T-helper 22 cell (primary cell): ENCODE measurements at regions not wholly inside any gene's neighbourhood (a gene's known extent, or its start where the extent isn't known, plus 50 kb on each side); places are given as distances from the start of the nearest gene placed in this dataset.

ENCODE experiments used
- DNase-seq: peaks from one replicate; pipeline ENCODE4 v3.0.0-alpha.2; 2020; ENCODE audit warnings: low read depth

DNA sequence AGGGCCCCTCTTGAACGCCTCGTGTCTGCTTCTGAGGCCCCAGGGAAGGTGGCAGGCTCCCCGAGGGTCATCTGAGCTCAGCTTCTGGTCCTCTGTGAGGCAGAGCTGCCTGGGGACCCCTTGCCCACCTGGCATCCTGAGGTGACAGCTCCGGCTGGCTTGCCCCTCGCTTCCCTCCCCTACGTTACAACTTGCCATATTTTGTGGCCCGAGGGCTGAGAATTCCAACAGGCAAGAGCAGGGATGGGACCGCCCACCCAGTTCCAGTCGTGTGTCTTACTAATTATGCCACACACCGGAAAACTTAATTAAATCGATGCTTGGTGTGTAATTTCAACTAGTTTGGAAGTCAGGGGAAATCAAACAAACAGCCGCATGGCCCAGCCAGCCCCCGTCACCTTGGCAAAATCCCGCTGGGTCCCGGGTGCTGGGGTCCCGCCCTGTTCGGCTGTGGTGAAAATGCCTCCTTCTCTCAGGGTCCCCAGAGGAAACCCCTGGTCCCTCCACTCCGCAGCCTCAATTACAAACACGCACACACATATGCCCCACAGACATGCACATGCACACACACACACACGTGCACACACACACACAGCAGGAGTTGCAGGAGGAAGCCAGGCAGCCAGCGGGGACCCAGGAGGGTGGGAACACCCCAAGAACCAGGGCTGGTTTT, 221.0 kb upstream of the IER5L start:
- DNase-seq, result no peak

DNA sequence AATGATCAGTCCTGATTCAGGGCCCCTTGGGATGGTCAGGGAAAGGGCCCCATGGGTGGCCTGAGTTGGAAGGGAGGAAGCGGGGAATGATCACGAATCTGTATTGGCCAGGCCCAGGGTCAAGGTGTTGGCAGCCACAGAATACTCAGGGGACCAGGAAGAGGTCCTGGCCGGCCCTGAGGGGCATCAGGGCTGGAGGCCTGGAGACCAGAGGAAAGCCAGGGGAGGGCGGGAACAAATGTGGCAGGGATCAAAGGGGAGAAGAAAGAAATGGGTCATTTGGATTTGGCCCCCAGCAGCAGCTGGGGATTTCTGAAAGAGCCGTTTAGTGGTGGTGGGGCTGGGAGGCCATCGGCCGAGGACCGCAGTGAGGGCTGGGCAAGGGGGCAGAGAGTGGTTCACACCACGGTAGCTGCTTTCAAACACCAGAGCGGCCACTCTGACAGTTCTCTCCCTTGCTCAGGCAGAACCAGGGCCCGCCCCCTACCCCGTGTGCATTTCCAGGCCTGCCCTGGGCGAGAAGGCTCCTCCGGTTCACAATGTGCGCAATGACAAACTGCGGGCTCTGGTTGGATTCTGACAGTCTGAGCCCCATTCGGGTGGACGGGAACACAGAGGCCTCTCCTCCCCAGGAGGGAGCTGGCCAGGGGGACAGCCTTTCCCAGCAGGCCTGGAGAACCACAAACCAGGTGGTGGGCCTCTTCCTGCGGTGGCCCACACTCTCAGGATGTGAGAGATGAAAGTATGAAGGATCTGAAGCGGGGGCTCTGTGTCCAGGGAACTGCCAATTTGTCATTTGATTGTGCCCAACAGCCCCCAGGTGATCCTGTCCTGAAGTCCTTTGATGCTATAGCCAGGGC, 220.3 kb upstream of the IER5L start:
- DNase-seq, result no peak

DNA sequence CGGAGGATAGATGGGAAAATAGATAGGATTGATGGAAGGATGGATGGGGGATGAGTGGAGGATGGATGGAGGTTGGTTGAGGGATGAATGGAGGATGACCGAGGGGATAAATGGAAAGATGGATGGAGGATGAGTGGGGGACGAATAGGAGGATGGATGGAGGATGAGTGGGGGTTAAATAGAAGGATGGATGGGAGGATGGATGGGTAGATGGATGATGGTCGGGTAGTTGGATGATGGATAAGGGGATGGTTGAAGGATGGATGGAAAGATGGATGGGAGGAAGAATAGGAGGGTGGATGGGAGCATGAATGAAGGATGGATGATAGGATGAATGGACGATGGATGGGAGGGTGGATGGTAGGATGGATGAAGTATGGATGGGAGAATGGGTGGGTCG, 219.3 kb upstream of the IER5L start:
- no peak for DNase-seq

DNA sequence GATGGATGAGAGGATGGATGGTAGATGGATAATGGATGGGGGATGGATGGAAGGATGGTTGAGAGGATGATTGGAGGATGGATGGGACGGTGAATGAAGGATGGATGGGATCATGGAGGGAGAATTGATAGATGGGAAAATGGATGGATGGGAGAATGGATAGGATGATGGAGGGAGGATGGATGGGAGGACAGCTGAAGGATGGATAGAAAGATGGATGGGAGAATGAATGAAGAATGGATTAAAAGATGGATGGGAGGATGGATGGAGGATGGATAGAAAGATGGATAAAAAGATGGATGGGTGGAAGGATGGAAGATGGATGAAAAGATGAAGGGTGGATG, 218.3 kb upstream of the IER5L start:
- DNase-seq, result no peak

DNA sequence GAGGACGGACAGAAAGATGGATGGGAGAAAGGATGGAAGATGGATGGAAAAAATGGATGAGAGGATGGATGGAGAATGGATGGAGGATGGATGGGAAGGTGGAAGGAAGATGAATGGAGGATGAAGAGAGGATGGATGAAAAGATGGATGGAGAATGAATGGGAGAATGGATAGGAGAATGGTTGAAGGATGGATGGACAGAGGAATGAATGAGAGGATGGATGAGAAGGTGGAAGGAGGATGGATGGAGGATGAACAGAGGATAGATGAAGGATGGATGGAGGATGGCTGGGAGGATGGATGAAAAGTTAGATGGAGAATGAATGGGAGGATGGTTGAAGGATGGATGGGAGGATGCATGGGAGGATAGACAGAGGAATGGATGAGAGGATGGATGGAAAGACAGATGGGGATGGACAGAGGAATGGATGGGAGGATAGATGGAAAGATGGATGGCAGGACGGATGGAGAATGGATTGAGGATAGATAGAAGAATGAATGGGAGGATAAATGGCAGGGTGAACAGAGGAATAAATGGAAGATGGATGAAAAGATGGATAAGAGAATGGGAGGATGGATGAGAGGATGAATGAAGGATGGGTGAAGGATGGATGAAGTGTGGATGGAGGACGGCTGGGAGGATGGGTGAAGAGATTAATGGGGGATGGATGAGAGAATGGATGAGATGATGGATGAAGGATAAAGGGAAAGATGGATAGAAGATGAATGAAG, 217.7 kb upstream of the IER5L start:
- no peak for DNase-seq

DNA sequence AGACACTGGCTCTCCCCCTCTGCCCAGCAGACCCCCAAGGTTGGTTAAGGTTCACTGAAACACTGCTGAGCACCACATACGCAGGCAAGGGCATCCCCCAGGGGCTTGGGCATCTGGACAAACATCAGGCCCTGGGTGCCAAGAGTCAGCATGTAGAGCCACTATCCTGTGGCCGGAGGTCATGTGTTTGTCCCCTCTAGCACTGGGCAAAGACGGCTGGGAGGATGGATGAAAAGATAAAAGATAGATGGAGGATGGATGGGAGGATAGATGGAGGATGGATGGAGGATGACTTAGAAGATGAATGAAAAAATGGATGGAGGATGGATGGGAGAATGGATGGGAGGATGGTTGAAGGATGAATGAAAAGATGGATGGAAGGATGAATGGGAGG, 216.8 kb upstream of the IER5L start:
- DNase-seq, result no peak

DNA sequence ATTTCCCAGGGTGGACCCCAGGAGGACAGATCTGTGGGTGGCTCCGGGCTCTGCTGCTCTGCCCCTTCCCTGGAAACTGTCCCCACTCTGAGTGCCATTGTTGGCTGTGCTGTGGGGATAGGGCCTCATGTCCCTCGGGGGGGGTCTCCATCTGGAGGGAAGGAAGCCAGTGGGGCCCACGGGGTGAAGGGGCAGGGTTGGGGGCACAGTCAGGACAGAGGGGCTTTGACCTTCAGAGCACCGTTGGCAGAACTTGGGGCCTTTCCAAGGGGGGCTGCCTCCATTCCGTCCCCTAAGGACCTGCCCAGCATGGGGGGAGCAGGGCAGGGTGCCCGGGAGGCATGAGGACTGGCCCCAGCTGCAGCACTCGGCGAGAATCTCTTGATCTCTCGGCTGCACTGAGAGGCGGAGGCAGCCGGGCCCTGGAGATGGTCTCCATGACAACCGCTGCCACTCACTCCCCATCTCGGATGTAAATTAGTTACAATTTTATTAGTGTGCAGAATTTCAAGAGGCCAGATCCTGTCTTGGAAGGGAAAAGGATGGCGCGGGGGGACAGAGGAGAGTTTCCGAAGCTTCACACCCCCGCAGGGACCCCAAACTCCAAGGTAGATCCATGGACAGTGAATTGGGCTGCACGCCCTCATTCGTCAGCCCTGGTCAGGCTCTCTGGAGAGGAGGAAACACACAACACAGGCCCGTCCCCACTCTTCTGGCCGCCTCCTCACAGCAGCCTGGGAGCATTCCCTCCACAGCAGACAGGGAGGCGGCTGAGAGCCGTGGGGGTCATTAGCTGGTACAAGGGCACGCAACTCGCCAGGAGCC, 216.2 kb upstream of the IER5L start:
- DNase-seq, result no peak

DNA sequence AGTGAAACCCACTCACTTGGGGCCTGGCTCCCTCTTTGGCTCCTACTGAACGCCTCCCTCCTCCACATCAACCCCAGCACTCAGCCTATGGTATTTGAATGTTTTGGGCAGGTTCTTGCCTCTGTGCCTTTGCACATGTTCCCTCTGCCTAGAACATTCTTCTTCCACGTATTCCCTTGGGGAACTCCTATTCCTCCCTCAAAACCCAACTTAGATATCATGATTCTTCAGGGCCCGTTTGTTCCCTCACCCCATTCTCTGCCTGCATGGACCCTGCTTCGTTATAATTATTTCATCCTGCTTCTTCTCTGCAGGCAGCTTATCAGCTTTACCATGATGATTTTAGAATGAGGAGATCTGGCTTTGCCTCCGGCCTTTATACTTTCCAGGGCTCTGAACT, 215.0 kb upstream of the IER5L start:
- DNase-seq, result no peak

DNA sequence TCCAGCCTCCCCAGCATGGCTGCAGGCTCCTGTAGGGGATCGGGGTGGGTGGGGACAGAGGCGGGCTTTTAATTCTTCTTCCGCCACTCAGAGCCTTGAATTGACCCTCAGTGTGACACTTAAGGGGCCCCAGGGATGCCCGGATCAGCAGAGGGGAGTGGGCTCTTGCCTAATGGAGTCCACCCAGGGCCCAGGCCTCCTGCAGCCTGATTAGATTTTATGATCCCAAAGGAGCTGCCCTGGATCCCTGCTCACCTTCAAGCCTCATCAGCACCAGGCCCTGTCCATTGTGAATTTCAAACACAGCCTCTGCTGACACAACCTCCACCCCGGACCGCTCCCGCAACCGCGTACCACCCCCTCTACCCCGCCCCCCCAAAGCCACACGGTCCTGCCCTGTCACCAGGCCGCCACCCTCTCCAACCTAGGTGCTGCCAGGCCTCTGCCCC, 214.1 kb upstream of the IER5L start:
- DNase-seq, result no peak

DNA sequence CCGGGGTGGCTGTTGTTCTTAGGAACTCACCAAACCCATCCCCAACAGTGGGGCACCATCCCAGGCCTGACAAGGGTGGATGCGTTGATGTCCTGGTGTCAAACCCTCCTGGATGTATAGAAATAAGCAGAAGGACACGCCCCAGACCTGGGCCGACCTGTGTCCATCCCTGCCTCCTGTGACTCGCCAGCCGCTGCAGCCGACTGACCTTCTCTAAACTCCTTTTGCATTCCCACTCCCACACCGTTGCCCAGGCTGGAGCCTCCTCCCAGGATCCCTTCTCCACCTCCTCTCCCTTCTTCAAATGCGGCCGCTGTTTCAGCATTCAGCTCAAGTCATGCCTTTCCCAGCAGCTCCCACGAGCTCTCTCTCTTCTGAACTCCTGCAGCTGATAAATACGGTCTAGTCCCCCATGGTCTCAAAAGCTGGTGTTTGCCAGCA, 213.2 kb upstream of the IER5L start:
- DNase-seq, result no peak

DNA sequence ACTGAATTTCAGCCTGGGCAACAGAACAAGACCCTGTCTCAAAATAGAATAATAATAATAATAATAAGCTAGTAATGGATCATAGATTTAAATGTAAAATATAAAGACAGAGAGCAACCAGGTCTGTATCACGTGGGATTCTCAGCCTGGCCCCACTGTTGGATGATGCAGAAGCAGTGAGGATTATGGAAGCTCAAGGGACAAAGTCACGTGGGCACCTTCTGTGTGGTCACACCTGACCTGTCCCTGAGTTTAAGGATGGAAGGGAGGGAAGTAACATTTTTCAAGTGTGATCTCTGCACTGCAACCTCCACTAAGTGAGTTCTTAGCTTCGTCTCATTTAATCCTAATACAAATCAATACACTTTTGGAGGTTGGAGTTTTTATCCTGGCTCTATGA, 212.5 kb upstream of the IER5L start:
- DNase-seq, result no peak

DNA sequence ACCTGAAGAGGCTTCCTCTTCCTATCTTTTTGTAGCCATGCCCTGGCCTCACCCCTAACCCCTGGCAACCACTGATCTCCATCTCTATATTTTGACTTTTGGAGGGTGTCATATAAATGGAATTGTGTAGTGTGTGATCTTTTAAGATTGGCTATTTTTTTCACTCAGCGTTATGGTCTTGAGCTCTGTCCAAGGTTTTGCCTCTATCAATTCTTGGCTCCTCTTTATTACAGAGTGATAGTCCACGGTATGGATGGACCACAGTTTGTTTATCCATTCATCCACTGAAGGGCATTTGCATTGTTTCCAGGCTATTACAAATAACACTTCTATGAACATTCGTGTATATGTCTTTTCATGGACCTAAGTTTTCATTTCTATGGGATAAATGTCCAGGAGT, 209.8 kb upstream of the IER5L start:
- DNase-seq, result no peak

DNA sequence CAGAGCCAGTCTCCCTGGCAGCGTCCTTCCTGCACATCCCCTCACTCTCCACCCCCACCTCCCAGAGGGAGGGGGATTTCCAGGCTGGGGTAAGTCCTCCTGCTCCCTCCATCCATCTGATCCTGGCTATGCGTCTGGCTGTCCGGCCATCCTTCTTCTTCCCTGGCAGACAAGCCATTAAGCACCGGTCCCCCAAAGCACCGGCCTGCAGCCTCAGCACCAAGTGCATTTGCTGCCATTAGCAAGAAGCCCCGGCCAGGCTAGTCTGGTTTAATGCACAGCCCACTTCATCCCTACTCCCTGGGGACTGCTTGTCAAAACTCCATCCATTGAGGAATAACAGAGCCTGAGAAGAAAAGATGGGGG, 208.7 kb upstream of the IER5L start:
- no peak for DNase-seq

DNA sequence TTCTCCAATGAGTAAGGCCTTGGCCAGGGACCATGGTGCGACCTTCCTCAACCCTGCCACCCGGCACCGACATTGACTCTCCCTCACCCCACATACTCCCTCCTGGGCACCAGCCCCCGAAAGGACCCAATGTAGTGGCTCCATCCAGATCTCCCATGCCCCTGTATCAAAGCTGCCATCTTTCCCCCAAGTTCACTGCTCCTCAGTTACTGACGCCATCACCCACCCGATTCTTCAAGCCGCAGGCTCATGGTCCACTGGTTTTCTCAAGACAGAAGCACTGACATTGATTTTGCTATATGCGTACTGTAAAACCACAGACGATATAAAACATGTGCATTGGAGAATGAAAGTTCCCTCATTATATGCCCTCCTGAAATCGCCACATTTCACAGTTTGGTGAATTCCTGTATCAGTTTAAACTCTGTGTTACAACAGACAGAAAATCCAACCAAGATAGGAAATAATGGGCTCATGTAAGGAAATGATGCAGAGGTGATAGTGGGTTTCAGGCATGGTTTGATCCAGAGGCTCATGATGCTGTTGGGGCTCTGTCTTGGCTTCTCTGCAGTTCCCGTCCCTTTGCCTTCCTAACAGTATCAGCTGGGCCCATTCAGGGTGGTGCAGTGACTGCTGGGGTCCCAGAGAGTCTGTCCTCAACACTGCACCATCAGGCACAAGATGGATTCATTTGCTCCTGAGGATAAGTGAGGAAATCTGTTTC, 207.3 kb upstream of the IER5L start:
- no peak for DNase-seq

DNA sequence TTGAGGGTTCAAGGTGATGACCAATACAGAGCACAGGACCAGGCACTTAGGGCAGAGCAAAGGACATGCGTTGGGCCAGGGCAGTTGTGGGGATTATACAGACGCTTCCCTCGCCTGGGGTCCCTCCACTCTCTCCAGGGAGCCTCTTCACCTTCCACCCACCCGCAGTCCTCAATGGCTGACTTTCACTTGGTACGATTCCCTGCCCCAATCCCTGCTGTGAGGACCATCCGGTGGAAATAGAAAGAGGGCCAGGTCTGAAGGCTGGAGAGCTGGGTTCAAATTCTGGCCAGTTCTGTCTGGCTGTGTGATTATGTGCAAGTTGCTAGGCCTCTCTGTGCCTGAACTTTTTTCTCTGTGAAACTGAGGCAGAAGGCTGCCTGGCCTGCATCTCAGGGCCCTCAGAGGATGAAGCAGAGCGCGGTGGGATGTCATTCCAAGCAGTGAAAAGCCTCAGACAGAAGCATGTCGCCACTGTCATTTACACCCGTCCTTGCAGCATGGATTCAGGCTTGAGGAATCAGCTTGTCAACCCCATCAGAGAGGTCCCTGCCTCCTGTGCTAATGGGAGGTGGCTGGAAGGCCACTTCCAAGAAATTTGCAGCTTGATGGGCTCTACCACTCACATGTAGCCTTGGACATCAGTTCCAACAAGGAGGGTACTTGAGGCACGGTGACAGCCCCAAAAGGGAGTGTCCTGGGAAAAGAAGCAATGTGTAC, 206.6 kb upstream of the IER5L start:
- no peak for DNase-seq

DNA sequence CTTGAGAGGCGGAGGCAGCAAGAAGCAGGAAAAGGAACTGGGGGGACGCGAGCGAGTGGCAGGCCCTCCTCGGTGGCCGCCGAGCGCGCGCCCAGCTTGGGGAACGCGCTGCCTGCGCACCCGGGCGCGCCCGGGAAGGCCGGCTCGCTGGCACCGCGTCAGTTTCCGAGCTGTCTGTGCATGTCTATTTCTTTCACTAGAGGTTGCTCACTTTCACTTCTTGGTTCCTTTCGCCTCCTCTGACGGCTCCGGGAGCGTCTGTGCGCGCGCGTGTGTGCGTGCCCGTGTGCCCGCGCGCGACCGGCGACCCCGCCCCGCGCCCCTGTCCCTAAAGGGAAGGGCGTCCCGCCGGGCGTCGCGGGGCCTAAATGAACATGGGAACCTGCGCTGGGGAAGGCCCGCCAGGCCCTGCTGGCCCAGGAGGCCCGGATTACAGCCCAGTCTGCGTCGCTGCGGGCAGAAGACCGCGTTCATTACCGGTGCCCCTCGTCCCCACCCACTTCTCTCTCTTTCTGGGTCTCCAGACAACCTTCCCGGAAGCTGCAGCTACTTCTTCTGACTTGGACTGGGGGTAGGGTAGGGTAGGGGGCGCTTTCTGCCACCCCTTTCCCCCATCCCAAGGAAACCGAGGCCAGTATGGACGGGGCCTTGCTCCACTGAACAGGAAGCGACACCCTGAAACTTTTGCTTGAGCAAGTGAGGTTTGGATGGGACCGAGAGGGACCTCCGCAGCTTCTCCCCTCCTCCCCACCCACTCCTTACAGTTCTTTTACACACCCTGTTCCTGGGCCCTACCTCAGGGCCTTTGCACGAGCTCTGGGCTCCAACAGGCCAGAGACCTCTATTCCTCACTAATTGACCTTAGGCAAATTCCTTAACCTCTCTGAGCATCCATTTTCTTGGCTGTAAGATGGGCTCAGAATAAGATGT, 205.8 kb upstream of the IER5L start:
- peak; percentile 27 for DNase-seq

DNA sequence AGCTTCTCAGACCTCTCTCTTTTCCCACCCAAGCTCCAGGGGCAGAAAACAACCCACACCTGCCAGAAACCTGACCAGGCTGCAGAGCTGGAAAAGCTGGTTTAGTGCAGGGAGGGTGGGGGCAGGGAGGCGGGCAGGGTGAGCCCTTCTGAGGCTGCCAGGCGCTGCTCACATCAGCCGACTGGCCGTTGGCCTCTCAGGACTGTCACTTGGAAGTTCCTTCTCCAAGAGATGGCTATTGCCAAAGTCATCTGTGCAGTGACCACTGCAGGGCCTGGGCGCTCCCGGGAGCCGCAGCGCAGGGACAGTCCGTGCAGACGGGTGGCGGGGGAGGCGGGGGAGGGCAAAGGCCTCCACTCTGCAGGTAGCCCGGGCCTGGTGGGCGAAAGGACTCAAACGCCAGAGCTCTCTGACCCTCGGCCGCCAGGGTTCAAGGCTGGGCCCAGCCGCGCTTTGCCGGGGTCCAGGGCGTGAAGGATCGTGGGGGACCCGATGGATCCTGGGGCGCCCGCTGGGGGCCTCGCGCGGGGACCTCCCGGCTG, 205.0 kb upstream of the IER5L start:
- DNase-seq, result no peak

DNA sequence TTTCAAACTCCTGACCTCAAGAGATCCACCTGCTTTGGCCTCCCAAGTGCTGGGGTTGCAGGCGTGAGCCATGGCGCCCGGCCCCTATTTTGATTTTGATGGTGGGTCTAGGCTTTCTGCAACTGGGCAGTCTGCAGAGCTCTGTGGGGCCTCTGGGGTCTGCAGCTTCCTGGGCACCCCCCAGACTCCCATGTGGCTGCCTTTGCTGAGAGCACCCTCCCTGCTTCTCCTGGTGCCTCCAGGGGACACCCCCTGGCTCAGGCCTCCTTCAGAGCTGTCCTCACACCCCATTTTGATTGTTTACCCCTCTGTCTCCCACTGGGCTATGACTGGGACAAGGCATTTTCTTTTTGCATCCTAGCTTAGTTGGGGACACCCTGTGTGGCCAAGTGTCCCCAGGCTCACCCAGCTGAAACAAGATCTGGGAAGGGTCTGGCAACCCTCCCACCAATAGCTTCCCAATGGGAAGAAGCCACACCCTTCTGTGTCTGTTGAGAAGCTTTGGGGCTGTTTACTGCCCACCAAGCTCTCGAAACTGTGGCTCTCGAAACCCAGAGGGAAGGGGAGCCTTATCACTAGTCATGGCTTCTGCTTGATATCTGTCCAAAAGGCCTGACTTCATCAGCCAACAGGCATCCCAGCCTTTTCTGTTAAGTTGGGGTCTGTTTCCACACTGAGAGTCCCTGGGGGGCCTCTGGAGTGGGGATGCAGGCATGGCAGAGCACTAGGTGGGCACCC, 204.4 kb upstream of the IER5L start:
- no peak for DNase-seq

DNA sequence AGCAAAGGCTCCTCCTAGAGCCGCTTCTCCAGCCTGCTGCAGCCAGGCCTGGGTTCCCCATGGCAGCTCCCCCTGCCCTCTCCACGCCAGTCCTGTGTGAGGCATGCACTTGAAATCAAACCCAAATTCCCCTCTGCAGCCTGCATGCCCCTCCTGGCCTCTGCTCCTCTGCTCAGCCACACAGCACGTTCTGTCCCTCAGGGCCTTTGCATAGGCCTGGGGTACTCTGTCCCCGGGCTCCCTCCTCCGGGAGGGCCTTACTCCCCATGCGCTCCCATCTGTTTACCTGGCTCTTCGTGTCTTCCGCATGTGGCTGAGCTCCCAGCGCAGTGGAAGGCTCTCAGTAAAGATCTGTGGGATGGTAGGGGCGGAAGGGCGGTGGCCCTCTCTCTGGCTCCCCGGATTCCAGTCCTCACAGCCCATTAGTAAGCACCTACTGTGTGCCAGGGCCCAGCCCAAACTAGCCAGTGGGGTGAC, 203.5 kb upstream of the IER5L start:
- DNase-seq, result no peak
